Erythroblast (primary cell): ENCODE measurements at regions not wholly inside any gene's neighbourhood (a gene's known extent, or its start where the extent isn't known, plus 50 kb on each side); places are given as distances from the start of the nearest gene placed in this dataset.

Experiments used
- GATA1 ChIP-seq: IDR thresholded peaks from 2 replicates; pipeline ENCODE4 v1.6.1; 2011; ENCODE audit warnings: low read depth, mild to moderate bottlenecking, control low read depth, low read length, moderate library complexity
- POLR2A ChIP-seq: IDR thresholded peaks from 2 replicates; pipeline ENCODE4 v1.6.1; 2011; ENCODE audit warnings: mild to moderate bottlenecking, low read length

DNA sequence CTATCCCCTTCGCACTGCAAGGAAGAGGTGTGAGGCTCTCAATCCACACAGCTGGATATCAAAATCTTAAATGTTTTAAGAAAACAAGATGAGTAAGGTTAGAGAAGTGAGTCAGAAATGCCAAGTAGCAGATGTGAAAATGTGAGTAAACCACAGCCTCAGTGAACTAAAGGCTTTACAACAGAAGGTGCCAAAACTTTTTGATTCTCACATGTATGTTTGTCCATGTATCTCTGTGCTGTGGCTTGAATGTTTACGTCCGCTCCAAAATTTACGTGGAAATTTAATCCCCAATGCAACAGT, 126.8 kb upstream of the PFN2 start:
- TF ChIP-seq POLR2A, result no peak
- no peak for TF ChIP-seq GATA1
